ENCODE measurements at regions not wholly inside any gene's neighbourhood (a gene's known extent, or its start where the extent isn't known, plus 50 kb on each side); places are given as distances from the start of the nearest gene placed in this dataset.

DNA sequence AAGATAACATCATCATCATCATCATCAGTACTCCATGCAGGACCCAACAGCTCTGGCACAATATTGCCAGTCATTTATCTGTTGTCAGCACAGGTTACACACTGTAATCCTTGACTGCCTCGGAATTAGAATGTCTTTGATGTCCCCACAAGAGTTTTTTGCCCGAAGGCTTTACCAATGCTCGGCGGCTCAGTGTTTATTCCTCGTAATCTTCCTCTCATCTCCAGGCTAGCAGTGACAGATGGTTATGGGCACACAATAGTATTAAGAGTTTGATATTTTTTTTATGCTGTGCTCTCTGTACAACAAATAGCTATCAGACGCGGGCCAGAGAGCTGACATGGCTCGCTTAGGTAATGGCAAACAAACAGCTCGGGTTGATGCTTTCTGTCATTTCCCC, 515.2 kb downstream of the ZEB2 start (continued):
- TF ChIP-seq, protein P1, sequence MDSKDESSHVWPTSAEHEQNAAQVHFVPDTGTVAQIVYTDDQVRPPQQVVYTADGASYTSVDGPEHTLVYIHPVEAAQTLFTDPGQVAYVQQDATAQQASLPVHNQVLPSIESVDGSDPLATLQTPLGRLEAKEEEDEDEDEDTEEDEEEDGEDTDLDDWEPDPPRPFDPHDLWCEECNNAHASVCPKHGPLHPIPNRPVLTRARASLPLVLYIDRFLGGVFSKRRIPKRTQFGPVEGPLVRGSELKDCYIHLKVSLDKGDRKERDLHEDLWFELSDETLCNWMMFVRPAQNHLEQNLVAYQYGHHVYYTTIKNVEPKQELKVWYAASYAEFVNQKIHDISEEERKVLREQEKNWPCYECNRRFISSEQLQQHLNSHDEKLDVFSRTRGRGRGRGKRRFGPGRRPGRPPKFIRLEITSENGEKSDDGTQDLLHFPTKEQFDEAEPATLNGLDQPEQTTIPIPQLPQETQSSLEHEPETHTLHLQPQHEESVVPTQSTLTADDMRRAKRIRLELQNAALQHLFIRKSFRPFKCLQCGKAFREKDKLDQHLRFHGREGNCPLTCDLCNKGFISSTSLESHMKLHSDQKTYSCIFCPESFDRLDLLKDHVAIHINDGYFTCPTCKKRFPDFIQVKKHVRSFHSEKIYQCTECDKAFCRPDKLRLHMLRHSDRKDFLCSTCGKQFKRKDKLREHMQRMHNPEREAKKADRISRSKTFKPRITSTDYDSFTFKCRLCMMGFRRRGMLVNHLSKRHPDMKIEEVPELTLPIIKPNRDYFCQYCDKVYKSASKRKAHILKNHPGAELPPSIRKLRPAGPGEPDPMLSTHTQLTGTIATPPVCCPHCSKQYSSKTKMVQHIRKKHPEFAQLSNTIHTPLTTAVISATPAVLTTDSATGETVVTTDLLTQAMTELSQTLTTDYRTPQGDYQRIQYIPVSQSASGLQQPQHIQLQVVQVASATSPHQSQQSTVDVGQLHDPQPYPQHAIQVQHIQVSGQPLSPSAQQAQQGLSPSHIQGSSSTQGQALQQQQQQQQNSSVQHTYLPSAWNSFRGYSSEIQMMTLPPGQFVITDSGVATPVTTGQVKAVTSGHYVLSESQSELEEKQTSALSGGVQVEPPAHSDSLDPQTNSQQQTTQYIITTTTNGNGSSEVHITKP (IDR thresholded peaks at IDR 0.05; ENCODE audit: partially characterized antibody), result no peak
- TF ChIP-seq MAFG (tag; conservative IDR thresholded peaks at IDR 0.05), result peak; percentile 61
- no peak for TF ChIP-seq ZNF274 (IDR thresholded peaks at IDR 0.05; ENCODE audit: borderline replicate concordance, low read depth, low read length)
- no peak for TF ChIP-seq SP2 (IDR thresholded peaks at IDR 0.05; ENCODE audit: extremely low read depth, low read depth, low read length, poor library complexity, severe bottlenecking)
- 0 out of 2 replicates have a peak, but pooled peaks have one; percentile 25 for TF ChIP-seq POLR2AphosphoS5 (IDR thresholded peaks at IDR 0.05; ENCODE audit: control insufficient read depth, insufficient read depth, low read depth, low read length)
- no peak for TF ChIP-seq ZSCAN32 (CRISPR knock-in tag; IDR thresholded peaks at IDR 0.05)
- TF ChIP-seq, protein P2, sequence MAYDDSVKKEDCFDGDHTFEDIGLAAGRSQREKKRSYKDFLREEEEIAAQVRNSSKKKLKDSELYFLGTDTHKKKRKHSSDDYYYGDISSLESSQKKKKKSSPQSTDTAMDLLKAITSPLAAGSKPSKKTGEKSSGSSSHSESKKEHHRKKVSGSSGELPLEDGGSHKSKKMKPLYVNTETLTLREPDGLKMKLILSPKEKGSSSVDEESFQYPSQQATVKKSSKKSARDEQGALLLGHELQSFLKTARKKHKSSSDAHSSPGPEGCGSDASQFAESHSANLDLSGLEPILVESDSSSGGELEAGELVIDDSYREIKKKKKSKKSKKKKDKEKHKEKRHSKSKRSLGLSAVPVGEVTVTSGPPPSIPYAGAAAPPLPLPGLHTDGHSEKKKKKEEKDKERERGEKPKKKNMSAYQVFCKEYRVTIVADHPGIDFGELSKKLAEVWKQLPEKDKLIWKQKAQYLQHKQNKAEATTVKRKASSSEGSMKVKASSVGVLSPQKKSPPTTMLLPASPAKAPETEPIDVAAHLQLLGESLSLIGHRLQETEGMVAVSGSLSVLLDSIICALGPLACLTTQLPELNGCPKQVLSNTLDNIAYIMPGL (CRISPR knock-in tag; IDR thresholded peaks at IDR 0.05), result no peak
- TF ChIP-seq, protein P3, sequence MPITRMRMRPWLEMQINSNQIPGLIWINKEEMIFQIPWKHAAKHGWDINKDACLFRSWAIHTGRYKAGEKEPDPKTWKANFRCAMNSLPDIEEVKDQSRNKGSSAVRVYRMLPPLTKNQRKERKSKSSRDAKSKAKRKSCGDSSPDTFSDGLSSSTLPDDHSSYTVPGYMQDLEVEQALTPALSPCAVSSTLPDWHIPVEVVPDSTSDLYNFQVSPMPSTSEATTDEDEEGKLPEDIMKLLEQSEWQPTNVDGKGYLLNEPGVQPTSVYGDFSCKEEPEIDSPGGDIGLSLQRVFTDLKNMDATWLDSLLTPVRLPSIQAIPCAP (CRISPR knock-in tag; IDR thresholded peaks at IDR 0.05; ENCODE audit: borderline replicate concordance), result no peak
- no peak for TF ChIP-seq ZNF24 (IDR thresholded peaks at IDR 0.05)
- peak; percentile 59 for TF ChIP-seq TEAD4 (IDR thresholded peaks at IDR 0.05; ENCODE audit: low read length)
- TF ChIP-seq TEAD4 (CRISPR knock-in tag; IDR thresholded peaks at IDR 0.05; ENCODE audit: borderline replicate concordance), result no peak
- no peak for TF ChIP-seq NCOA1 (IDR thresholded peaks at IDR 0.05; ENCODE audit: low read depth)
- peak; percentile 39; the same call in 1 of the 2 replicates for TF ChIP-seq NCOR1 (IDR thresholded peaks at IDR 0.05)
- TF ChIP-seq ELF1 (tag; IDR thresholded peaks at IDR 0.05), result no peak
- no peak for TF ChIP-seq MED1 (CRISPR knock-in tag; IDR thresholded peaks at IDR 0.05; ENCODE audit: borderline replicate concordance)
- peak; percentile 70 for TF ChIP-seq CBFA2T3 (IDR thresholded peaks at IDR 0.05)
- TF ChIP-seq, protein P4, sequence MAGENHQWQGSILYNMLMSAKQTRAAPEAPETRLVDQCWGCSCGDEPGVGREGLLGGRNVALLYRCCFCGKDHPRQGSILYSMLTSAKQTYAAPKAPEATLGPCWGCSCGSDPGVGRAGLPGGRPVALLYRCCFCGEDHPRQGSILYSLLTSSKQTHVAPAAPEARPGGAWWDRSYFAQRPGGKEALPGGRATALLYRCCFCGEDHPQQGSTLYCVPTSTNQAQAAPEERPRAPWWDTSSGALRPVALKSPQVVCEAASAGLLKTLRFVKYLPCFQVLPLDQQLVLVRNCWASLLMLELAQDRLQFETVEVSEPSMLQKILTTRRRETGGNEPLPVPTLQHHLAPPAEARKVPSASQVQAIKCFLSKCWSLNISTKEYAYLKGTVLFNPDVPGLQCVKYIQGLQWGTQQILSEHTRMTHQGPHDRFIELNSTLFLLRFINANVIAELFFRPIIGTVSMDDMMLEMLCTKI (IDR thresholded peaks at IDR 0.05; ENCODE audit: partially characterized antibody), result no peak
- TF ChIP-seq TRIM28 (IDR thresholded peaks at IDR 0.05), result no peak
- TF ChIP-seq MXI1 (IDR thresholded peaks at IDR 0.05; ENCODE audit: low read depth, low read length), result no peak
- TF ChIP-seq SMARCC2 (IDR thresholded peaks at IDR 0.05; ENCODE audit: low read depth), result peak; percentile 30; the same call in 1 of the 2 replicates
